MM.1S (cell line): ENCODE measurements at regions not wholly inside any gene's neighbourhood (a gene's known extent, or its start where the extent isn't known, plus 50 kb on each side); places are given as distances from the start of the nearest gene placed in this dataset.

Source experiments
- DNase-seq: peaks from one replicate; pipeline ENCODE4 v3.0.0-alpha.2; 2015
- H2AFZ ChIP-seq: fragments of 300-600 bp; sonication (generic); 2 replicates; pipeline ENCODE4 v1.6.0; 2016; ENCODE audit warnings: antibody characterized with exemption, low read length
- H3F3A ChIP-seq: fragments of 300-600 bp; sonication (generic); 2 replicates; pipeline ENCODE4 v1.6.1; 2016; ENCODE audit warnings: mild to moderate bottlenecking, antibody characterized with exemption, low read length, moderate library complexity, mixed read lengths; ENCODE audit not compliant: insufficient read depth
- H3K27ac ChIP-seq: fragments of 300-600 bp; sonication (generic); 2 replicates; pipeline ENCODE4 v1.5.1; 2016; ENCODE audit warnings: mild to moderate bottlenecking, low read length
- H3K27me3 ChIP-seq: fragments of 300-600 bp; sonication (generic); replicated peaks from 2 replicates; pipeline ENCODE4 v1.6.0; 2016; ENCODE audit warnings: low read length; ENCODE audit not compliant: insufficient read depth
- H3K36me3 ChIP-seq: fragments of 300-600 bp; sonication (generic); replicated peaks from 2 replicates; pipeline ENCODE4 v1.6.1; 2016; ENCODE audit warnings: mild to moderate bottlenecking, low read length, mixed read lengths; ENCODE audit not compliant: insufficient read depth
- H3K4me1 ChIP-seq: fragments of 300-600 bp; sonication (generic); 2 replicates; pipeline ENCODE4 v1.6.1; 2016; ENCODE audit warnings: low read length, mixed read lengths
- H3K4me2 ChIP-seq: fragments of 300-600 bp; sonication (generic); 2 replicates; pipeline ENCODE4 v1.6.0; 2016; ENCODE audit warnings: low read depth, low read length
- H3K4me3 ChIP-seq: fragments of 300-600 bp; sonication (generic); 2 replicates; pipeline ENCODE4 v1.5.1; 2016; ENCODE audit warnings: low read length, mixed read lengths
- H3K79me2 ChIP-seq: fragments of 300-600 bp; sonication (generic); 2 replicates; pipeline ENCODE4 v1.6.1; 2016; ENCODE audit warnings: mixed run types, low read length, mixed read lengths
- H3K9ac ChIP-seq: fragments of 300-600 bp; sonication (generic); 2 replicates; pipeline ENCODE4 v1.6.1; 2016; ENCODE audit warnings: low read length, mixed read lengths
- H3K9me2 ChIP-seq: fragments of 300-600 bp; sonication (generic); replicated peaks from 2 replicates; pipeline ENCODE4 v1.6.1; 2016; ENCODE audit warnings: mild to moderate bottlenecking, low read length, mixed read lengths; ENCODE audit not compliant: insufficient read depth
- H3K9me3 ChIP-seq: fragments of 300-600 bp; sonication (generic); replicated peaks from 2 replicates; pipeline ENCODE4 v1.6.1; 2016; ENCODE audit warnings: mild to moderate bottlenecking, low read length, mixed read lengths; ENCODE audit not compliant: insufficient read depth
- H4K20me1 ChIP-seq: fragments of 300-600 bp; sonication (generic); 2 replicates; pipeline ENCODE4 v1.6.1; 2016; ENCODE audit warnings: mild to moderate bottlenecking, low read length, moderate library complexity, mixed read lengths; ENCODE audit not compliant: insufficient read depth
- CTCF ChIP-seq: fragments of 300-600 bp; sonication (generic); IDR thresholded peaks from 2 replicates; pipeline ENCODE4 v1.5.1; 2016; ENCODE audit warnings: antibody characterized with exemption, low read length, mixed read lengths
- EZH2 ChIP-seq: fragments of 300-600 bp; sonication (generic); optimal IDR thresholded peaks from 2 replicates; pipeline ENCODE3; 2017; ENCODE audit warnings: low read depth, mild to moderate bottlenecking, antibody characterized with exemption, low read length, mixed read lengths
- EZH2phosphoT487 ChIP-seq: fragments of 300-600 bp; sonication (generic); IDR thresholded peaks from 2 replicates; pipeline ENCODE4 v1.6.1; 2018; ENCODE audit warnings: antibody characterized with exemption, low read length

DNA sequence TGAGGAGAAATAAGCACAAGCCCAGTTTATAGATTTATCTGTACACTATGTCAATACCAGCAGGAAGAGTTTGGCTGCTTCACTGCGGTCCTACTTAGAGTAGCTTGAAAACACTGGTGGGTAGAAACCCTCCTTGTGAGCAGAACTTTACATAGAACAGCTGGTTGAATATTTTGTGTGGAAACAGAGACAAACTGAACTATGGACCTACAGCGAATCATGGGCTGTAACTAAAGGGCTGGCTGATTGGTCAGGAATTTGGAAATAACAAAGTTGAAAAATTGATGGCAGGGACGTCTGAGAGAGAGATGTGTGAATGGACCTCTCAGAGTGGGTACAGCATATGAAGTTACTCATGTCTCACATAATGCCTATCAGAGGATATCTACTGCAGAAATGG, 392.5 kb downstream of the MAN2A1 start:
- Histone ChIP-seq H3K9ac (no peak overlapping the region), H3F3A (no peaks in the 10 kb centered on the region), H3K36me3 (no peaks in the 10 kb centered on the region), H3K4me1 (0 out of 2 replicates have a peak, but pooled peaks cover 7% of the 10 kb centered on the region), H3K27ac (no peak overlapping the region), H3K9me3 (no peaks in the 10 kb centered on the region), H3K4me3 (no peak overlapping the region), H3K79me2 (no peaks in the 10 kb centered on the region), H4K20me1 (no peaks in the 10 kb centered on the region), H3K4me2 (no peak overlapping the region), H3K9me2 (no peaks in the 10 kb centered on the region), H2AFZ (no peak overlapping the region), H3K27me3 (no peaks in the 10 kb centered on the region; the same call in 1 of the 2 replicates)
- DNase-seq = no peak
- TF ChIP-seq EZH2phosphoT487 (no peak), EZH2 (no peak), CTCF (no peak)

GRCh38 chr5:110082863-110083262, 393.1 kb downstream of the MAN2A1 start:
- no peak overlapping the region for H3K9ac ChIP-seq
- H3K36me3 ChIP-seq = no peaks in the 10 kb centered on the region
- H3K9me3 ChIP-seq = no peaks in the 10 kb centered on the region
- H3F3A ChIP-seq = no peaks in the 10 kb centered on the region
- H3K4me2 ChIP-seq = no peak overlapping the region
- no peak for DNase-seq
- H3K4me3 ChIP-seq = no peak overlapping the region
- TF ChIP-seq EZH2 (no peak), CTCF (no peak), EZH2phosphoT487 (no peak)
- no peaks in the 10 kb centered on the region for H4K20me1 ChIP-seq
- H3K27ac ChIP-seq = no peak overlapping the region
- no peak overlapping the region for H2AFZ ChIP-seq
- no peaks in the 10 kb centered on the region; the same call in 1 of the 2 replicates for H3K27me3 ChIP-seq
- no peaks in the 10 kb centered on the region for H3K9me2 ChIP-seq
- H3K79me2 ChIP-seq = no peaks in the 10 kb centered on the region
- 0 out of 2 replicates have a peak, but pooled peaks cover 7% of the 10 kb centered on the region for H3K4me1 ChIP-seq

DNA sequence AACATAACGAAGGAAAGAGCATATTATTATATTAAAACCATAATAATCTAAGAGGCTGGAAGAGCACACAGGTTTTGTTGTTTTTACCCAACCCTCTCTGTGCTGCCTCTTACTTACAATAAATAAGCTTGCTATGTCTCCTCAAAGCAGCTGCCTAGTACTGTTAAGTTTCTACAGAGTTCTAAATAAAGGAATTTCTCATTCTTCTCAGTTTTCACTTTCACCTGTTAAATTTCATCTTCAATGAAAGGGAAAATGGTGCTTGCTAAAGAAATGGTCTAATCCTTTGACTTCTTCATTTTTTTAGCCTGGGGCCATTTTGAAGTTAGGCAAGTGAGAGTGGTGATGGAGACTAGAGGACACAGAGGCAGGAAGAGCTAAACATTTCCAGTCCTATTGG, 396.1 kb downstream of the MAN2A1 start:
- H3K79me2 ChIP-seq = no peaks in the 10 kb centered on the region
- no peaks in the 10 kb centered on the region for H3F3A ChIP-seq
- no peaks in the 10 kb centered on the region for H4K20me1 ChIP-seq
- no peak overlapping the region for H3K9ac ChIP-seq
- peaks cover 10% of the 10 kb centered on the region; the same call in 1 of the 2 replicates for H3K4me1 ChIP-seq
- no peak overlapping the region for H3K4me3 ChIP-seq
- H3K4me2 ChIP-seq = no peak overlapping the region
- H3K9me2 ChIP-seq = no peaks in the 10 kb centered on the region
- H3K9me3 ChIP-seq = no peaks in the 10 kb centered on the region
- no peak for TF ChIP-seq EZH2phosphoT487
- TF ChIP-seq CTCF = no peak
- no peak for TF ChIP-seq EZH2
- H3K27me3 ChIP-seq = no peaks in the 10 kb centered on the region; the same call in 1 of the 2 replicates
- H3K27ac ChIP-seq = no peak overlapping the region
- no peaks in the 10 kb centered on the region for H3K36me3 ChIP-seq
- H2AFZ ChIP-seq = no peak overlapping the region
- DNase-seq = peak; percentile 41
